HPDE6-E6E7 (cell line): ENCODE measurements at regions not wholly inside any gene's neighbourhood (a gene's known extent, or its start where the extent isn't known, plus 50 kb on each side); places are given as distances from the start of the nearest gene placed in this dataset.
A peak's percentile ranks its signal among the peaks of the same experiment; 100 is the strongest.

Source experiments
- DNase-seq: peaks from one replicate; pipeline ENCODE4 v3.0.0; 2011; ENCODE audit warnings: missing footprints; ENCODE audit errors: extremely low spot score

DNA sequence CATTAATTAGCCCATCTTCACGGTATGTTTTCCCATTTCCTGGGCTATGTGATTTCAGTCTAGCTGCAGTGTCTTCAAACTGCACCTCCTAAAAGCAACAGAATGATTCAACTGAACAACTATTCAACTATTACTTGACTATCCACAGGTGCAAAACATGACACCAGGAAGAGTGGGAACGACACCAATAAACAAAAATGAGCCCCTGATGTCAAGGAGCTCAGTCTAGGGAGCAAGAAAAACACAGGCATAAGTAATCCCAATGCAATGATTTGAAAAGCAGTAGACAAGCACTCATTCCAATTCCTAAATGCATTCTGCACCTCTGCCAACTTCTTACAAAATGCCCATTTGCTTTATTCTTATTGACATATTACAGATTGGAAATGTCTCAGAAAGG lies 285.6 kb downstream of the ETS1 start:
- no peak for DNase-seq

DNA sequence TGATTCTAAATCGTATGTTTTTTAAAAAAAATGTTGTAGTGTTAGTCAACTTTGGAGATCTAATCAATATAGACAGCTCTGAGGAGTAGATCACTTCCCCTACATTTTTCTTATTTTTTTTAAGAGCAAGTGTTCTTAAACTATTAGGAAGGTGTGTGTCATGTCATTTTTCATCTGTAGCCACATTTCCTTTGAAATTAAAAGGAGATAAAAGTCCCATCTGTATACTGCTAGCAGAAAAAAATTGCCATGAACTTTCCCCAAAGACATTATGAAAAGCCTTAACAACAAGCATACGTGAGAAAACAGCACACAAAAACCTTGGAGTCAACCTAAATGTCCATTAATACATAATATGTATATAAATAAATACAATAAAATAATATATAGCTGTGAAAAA lies 286.6 kb downstream of the ETS1 start:
- no peak for DNase-seq

DNA sequence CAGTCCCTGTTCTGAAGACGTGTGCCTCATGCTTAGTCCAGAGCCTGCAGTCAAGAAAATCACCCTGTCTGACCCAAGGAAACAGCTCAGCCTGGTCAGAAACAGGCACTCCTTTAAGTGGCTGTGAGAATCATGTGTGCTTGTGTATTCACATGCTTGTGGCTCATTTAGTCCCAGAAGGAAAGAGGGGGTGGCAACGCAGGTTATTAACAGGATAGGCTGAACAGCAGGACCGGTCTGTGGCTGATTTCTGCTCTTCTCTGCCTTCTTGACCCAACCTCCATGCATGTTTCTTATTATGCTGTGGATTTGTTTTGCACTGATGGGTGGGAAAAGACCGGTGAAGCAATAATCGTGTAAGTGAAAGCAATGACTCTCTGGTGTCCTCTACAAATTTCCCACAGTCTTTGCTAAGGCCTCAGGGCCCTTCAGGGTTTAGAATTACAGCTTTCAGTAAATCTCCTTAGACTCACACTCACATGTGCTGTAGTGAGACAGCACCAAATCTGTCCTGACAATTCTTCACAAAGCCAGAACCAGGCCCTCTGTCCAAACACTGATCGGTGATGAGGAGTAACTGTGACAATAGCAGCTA lies 288.1 kb downstream of the ETS1 start:
- no peak for DNase-seq

DNA sequence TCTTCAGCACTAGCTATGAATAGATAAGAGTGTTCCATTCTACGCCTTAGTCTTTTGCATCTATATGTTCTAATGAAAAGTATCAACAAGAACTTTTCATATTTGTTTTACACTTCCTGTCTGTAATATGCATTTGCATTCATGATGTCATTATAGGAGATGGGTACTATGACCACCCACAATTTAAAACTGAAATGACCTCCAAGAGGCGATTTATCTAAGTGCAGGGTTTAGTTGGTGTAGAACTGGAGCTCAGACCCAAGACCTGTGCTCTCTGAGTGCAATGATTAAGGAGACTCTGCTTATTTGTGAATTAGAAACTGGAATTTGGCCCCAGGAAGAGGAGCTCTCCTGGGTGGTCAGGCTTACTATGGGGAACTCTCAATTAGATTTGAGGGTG lies 289.1 kb downstream of the ETS1 start:
- DNase-seq = no peak

DNA sequence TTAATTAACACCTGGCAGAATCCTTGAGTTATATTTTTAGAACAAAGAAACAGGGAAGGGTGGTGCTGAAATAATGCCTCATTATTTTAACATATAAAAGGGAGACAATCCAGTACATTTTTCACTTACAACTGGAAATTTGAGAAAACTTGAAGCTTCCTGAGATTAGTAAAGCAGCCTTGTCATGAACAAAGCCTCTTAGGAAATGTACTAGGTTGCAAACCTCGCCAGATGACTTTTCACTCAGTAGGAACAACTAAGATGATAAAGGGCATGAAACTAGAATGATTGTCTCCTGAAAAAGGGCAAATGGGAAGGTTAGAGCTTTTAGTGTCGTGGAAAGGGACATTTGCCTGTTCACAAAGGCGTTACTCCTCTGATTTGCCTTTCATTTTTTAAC lies 289.6 kb downstream of the ETS1 start:
- DNase-seq = no peak

DNA sequence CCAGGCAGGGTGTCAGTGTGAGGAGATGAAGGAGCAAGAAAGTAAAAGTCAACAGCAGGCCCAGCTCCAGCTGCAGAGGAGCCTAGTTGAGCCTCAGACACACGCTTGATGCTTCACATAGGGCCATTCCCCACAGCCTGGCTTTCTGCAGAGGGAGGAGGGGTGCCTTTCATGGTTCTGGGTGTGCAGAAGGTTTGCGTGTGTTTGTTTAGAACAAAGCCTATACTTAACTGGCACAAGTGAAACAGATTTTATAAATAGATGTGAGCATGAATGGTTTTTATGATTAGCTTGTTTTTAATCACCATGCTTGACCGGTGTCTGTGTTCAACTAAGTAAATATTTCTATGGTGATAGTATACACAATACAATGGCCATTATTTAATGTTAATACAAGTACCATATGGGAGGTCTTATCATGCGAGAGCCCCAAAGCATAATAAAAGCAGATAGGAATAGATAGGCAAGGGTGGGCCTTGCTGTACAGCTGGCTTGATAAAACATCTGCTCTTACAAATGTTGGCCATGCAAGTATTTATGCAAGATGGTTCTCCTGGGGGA lies 290.2 kb downstream of the ETS1 start:
- no peak for DNase-seq

DNA sequence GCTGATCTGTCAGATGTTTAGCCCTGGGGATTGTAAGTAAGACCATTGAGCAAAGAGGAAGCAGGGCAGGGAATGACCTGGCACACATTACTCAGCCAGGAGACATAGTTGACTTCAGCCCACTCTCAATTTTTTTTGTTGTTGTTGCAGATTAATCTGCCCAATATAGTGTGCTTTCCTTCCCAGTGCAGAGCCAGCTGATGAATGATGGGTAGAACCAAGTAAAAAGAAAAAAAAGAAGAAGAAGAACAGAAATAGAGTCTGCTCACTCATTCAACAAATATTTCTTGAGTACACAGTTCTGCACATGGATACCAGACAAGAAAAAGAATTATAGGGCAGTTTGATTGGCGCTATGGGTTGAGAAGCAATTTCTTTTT lies 292.7 kb downstream of the ETS1 start:
- DNase-seq = no peak

DNA sequence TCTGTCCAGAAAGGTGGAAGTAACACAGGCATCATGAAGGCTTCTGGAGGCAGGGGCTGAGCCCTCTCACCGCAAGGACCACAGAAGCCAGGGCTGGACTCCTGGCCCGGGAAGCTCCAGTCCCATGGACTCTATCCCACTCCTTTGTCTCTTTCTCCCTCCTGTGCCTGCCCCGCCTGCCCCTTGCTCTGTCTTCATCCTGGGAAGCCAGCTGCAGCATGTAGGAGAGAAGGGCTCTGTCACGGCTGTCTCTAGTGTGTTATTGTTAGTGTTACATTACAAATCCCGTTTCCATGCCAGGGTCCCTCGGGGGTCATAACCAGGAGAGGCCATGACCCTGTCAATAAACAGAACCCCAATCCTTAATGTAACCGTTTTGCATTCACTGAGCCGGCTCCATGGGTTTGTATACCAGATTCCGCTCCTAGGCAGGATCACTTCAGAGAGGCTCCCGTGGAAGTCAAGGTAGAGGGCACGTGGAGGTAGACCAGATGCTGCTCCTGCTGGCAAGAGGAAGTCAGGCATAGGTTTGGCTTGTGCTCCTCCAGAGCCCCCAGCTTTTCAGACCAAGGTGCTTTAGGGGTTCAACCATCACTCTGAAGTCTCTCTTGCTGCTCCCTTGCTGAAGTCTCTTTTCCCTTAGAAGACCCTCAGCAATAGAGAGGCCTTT lies 293.2 kb downstream of the ETS1 start:
- DNase-seq = no peak

DNA sequence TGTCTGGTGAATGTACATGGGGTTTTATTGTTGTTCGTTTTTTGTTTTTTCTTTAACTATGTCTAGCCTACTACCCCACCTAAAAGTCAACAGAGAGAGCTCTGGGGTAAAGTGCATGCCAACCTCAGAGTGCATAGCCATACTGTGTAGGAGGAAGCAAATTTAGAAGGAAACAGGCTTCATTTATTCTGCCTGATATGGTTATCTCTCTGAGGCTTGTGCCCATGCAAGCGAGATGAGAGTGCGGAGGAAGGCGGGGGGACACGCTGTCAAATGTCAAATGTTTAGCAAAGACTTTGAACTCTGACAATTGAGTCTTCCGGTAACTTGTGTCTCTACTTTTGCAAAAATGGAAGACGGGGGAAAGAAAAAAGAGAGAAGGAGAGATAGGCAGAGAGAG lies 295.5 kb downstream of the ETS1 start:
- DNase-seq = no peak

DNA sequence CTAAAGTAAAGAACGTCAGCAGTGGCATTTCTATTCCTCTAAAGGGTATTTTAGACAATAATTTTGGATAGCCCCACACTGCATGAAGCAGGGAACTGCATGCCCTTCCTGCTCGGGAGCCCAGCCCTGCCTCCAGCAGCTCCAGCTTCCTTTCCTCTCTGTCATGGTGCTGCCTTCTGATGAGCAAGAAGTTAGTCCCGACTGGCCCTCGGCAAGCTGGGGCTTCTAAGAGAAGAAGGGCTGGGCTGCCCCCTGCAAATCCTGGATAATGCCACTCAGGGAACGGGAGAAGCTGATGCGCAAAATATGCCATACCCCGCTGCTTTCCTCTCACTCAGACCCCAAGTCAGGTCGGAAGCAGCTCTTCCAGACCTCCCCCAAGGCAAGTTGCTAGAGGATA lies 296.4 kb downstream of the ETS1 start:
- no peak for DNase-seq

DNA sequence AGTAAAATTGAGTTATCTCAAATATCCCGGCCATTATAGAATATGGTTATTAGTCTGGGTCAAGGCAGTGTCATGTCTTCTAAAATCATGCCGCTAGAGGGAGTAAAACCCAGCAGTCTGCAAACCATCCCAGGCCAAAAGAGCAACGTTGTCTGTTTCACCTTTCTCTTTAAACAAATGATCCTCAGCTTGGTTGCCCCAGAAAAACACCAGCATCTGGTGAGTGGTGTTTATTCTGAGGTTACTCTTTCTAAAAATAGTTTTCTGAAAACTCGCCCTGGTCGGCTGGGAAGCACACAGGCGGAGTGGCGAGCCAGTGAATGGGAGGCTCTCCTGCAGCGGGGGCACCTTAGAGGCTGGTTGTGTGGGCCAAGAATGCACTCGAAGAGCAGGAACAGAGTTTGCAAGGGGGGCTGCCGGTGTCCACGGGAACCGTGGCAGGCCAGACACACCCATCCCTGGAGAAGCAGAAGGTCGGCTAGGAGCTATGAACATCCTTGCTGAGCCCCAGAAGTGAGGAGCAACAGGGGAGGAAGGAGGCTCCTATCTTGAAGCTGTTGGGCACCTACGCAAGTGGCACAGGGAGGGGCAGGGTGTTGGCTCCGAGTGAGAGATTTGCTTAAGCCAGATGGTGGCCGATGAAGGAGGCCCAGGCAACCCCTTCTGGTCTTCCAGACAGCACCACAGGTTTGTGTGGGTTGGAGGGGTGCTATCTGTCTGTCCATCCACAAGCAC lies 297.1 kb downstream of the ETS1 start:
- DNase-seq = peak; percentile 64

DNA sequence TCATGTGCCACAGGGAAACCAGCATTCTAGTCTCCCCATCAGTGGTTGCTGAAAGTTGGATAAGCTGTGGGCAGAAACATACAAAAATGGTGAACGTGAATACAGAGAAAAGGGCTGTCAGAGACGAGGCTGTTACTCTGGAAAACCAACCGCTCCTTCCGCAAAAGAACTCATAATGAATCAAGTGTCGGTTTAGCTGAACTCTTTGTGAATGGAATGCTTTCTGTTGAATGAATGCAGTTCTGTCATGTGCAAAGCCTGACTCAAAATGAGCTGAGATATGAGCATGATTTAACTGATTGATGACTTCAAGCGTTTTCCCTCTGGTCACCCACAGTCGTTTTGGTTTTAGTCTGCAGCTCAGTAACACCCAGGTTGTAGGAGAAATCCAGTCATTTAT lies 298.3 kb downstream of the ETS1 start:
- no peak for DNase-seq

DNA sequence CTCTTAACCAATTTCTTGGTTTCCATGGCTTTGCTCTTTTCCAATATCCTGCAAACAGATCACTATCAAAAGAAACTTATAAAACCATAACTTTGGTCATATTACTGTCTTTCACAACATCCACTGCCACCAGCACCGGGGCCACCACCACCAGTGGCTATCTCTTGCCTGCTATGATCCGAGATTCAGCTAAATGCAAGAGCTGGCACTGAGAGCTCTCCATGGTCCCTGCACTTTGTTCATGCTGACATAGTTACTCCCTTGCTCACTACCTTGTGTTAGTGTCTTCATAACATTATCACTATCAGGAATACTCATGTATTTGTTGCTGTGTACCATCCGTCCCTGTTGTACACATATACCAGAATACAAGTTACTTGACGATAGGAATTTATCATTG lies 299.0 kb downstream of the ETS1 start:
- no peak for DNase-seq

DNA sequence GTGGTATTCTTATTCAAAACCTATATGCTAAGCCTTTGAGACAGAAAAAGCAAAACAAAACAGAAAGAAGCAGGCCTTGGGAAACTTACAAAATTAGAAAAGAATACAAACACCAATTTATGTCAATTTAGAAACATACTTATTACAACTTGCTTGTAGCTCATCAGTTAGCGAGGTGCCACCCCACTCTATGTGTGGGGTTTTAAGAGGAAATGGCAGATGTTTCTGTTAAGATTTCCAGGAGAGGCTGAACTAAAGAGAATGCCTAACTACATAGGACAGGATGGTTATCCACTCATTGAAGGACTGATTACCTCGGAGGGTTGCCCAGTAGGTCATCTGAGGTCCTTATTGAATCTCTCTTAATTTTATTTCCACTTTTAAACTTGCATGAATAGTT lies 302.0 kb downstream of the ETS1 start:
- no peak for DNase-seq

DNA sequence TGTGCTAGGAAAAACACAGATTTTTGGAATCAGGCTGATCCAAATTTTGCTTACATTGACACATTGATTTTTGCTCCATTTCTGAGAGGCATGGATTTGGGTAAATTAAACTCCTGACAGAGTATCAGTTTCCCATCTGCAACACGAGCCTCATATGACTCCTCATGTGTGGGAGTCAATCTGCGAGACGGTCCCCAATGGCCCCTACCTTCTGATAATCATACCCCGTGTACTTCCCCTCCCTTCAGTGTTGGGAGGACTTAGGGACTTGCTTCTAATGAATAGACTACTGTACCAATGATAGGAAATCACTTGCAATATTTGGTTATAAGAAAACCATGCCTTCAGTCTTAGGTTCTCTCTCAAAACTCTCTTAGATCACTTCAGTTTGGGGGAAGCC lies 302.7 kb downstream of the ETS1 start:
- DNase-seq = no peak

DNA sequence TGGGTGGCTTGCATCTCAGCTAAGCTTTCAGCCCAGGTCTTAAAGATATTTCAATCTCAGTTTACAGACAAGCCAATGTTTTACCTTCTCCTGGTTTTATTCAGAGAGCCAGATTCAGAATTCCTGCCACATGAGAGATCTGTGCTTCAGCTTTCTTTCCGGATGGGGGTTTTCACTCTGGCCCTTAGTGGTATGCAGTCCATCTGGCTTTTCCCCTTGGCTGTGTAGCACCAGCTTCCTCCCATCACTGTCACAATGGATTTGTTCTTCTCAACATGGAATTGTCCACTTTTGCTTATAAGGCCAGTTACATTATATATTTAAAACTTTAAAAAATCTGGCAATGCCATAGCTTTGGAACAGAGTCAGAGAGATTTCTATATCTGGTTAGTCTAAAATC lies 303.9 kb downstream of the ETS1 start:
- DNase-seq = no peak

DNA sequence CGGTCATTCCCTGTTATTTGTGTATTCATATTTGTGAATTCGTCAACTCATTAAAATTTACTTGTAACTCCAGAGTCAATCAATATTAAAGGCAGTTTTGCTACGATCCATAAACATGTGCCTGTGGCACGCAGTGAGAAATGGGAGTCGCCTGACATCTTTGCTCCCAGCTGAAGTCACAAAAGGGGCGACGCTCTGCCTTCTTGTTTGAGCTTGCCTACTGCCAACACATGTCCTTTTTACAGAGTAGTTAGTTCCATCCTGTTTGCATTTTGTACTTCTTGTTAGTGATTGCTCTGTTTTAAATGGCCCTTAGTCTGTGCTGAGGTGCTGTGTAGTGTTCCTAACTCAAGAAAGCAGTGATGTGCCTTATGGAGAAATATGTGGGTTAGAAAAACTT lies 305.3 kb downstream of the ETS1 start:
- no peak for DNase-seq

DNA sequence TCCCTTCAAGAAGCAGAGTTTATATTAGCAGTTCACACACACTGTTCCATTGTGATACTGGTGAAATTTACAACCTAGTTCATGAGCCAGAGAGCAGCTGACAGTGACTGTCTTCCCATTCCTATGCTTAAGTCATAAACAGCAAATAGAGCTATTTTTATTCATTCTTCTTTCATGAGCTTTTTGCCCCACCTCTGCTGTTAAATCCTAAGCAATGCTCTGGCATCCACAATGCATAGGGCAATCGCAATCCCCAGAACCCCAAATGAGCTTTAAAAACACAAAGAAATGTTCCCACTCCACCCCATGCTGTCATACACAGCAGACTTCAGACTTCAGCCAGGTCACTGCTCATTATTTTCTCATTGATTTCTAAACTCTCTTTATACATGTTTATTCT lies 307.5 kb downstream of the ETS1 start:
- DNase-seq = no peak

DNA sequence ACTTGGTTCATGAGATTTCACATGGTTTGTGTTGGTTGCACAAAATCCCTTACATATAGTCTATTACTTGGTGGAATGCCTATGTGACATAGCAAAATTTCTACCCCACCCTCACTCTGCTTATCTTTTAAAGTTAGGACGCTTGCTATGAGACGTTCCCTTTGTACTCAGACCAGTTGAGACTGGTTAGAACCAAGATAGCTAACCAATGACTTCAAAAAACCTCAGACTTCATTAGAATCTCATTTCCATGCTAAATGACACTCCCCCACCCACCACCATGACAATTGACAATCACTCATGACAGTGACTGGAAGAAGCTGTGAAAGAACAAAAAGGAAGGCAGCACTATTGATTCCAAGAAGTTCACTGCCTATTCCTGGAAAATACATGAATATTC lies 313.6 kb downstream of the ETS1 start:
- no peak for DNase-seq

DNA sequence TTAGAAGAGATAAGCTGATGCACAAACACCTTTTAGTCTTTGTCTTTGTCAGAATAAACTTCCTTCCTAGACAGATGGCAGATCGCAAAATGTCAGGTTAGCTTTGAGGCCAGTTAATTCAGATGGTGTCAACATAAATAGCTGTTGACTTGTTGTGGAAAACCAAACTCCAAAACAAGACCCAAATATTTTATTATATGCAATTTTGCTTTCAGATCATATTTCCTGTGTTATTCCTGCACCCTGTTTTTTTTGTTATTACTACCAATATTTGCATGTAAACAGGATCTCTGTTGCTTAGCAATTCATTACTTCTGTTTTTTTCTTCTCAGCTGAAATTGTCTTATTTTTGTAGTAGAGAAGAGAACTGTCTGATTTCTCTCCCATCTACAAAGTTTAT lies 316.0 kb downstream of the ETS1 start:
- no peak for DNase-seq

DNA sequence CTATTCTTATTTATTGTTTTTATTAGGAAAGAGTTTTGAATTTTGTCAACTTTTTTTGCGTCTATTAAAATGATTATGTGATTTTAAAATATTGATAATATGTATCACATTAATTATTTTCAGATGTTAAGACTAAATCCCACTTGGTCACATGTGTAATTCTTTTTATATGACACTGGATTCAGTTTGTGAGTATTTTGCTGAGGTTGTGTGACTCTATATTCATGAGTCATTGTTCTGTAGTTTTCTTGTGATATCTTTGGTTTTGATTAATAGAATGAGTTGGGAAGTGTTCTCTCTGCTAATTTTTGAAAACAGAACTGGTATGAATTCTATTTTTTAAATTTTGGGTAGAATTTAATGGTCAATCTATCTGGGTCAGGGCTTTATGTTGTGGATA lies 317.9 kb downstream of the ETS1 start:
- no peak for DNase-seq

DNA sequence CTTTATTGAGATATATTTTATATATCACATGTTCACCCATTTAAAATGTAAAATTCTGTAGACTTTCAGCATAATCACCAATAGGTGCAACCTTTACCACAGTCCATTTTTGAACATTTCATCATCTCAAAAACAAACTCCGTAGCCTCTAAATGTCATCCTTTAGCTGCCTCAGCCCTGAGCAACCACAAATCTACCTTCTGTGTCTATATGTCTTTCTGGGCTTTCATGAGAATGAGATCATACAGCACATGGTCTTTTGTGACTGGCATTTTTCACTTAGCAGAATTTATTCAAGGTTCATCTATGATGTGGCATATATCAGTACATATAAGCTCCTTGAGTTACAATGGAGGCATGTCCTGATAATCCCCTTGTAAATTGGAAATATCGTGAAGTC lies 320.5 kb downstream of the ETS1 start:
- DNase-seq = no peak
